Brain microvascular endothelial cell (primary cell): ENCODE measurements at regions not wholly inside any gene's neighbourhood (a gene's known extent, or its start where the extent isn't known, plus 50 kb on each side); places are given as distances from the start of the nearest gene placed in this dataset.

Experiments used
- DNase-seq: peaks from one replicate; pipeline ENCODE4 v3.0.0-alpha.2; 2020
- H3K27ac ChIP-seq: fragments of 250-450 bp; sonication (Bioruptor Pico); 2 replicates; pipeline ENCODE4 v1.5.1; 2020; ENCODE audit warnings: mild to moderate bottlenecking, moderate library complexity
- H3K27me3 ChIP-seq: fragments of 250-450 bp; sonication (Bioruptor Pico); replicated peaks from 2 replicates; pipeline ENCODE4 v1.5.1; 2020; ENCODE audit warnings: mild to moderate bottlenecking
- H3K36me3 ChIP-seq: fragments of 250-450 bp; sonication (Bioruptor Pico); replicated peaks from 2 replicates; pipeline ENCODE4 v1.5.1; 2020; ENCODE audit warnings: mild to moderate bottlenecking
- H3K4me3 ChIP-seq: 2 replicates; pipeline ENCODE4 v1.5.1; 2011; ENCODE audit warnings: low read depth, mild to moderate bottlenecking, control low read depth, low read length, moderate library complexity
- in situ Hi-C: cut with HindIII; loops from 2 replicates; pipeline ENCODE4 v1.10.0; 2017; ENCODE audit warnings: low sequenced_read_pairs, low pct_ligation_motif_present
- TF ChIP-seq, protein P1 (sequence below): IDR thresholded peaks from 2 replicates; pipeline ENCODE4 v1.5.1; 2011; ENCODE audit warnings: low read depth, mild to moderate bottlenecking, moderate library complexity, low read length, control low read depth, inconsistent platforms; ENCODE audit errors: missing control alignments

DNA sequence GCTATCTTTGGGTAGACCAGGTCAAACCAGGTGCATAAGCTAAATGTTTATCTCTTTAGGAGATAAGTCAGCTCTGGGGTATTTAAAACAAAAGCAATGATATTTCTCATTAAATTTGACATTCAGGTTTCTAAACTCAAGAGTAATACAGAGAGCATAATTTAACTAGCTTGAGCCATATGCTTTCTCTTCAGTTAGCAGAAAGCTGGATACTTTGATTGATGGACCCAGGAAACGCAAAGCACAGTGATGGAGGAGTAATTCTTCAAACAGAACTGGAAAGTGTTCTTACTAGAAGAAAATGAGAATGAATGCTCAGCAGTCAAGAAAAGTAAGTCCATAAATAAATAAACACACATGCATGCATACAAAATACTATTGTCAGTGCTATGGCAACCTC, 885.7 kb upstream of the RAG2 start:
- H3K27ac ChIP-seq = no peak overlapping the region
- in situ Hi-C loops = no loop called here
- no peaks in the 10 kb centered on the region for H3K36me3 ChIP-seq
- DNase-seq = no peak
- no peaks in the 10 kb centered on the region for H3K27me3 ChIP-seq
- TF ChIP-seq, protein P1, sequence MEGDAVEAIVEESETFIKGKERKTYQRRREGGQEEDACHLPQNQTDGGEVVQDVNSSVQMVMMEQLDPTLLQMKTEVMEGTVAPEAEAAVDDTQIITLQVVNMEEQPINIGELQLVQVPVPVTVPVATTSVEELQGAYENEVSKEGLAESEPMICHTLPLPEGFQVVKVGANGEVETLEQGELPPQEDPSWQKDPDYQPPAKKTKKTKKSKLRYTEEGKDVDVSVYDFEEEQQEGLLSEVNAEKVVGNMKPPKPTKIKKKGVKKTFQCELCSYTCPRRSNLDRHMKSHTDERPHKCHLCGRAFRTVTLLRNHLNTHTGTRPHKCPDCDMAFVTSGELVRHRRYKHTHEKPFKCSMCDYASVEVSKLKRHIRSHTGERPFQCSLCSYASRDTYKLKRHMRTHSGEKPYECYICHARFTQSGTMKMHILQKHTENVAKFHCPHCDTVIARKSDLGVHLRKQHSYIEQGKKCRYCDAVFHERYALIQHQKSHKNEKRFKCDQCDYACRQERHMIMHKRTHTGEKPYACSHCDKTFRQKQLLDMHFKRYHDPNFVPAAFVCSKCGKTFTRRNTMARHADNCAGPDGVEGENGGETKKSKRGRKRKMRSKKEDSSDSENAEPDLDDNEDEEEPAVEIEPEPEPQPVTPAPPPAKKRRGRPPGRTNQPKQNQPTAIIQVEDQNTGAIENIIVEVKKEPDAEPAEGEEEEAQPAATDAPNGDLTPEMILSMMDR = no peak
- no peak overlapping the region for H3K4me3 ChIP-seq

DNA sequence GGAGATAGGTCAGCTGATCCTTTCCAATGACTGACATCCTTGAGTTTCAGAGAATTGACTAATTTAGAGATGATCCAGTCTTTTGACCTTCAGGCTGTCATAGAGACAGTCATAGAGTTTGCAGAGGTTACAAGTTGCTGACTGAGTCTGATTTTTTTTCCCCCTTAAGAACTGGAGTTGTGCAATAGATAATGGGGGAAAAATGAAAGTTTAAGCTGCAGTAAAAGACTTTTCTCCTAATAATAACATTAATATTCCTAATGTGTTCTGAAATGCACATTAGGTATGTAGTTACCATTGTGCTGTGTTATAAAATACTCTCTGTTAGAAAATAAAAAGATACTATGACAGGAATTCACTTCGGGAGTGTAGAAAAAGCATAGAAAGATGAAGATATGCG, 876.9 kb upstream of the RAG2 start:
- Histone ChIP-seq H3K36me3 (no peaks in the 10 kb centered on the region), H3K27me3 (no peaks in the 10 kb centered on the region), H3K27ac (no peak overlapping the region), H3K4me3 (no peak overlapping the region)
- in situ Hi-C loops = no loop called here
- TF ChIP-seq, protein P1 = no peak
- no peak for DNase-seq

DNA sequence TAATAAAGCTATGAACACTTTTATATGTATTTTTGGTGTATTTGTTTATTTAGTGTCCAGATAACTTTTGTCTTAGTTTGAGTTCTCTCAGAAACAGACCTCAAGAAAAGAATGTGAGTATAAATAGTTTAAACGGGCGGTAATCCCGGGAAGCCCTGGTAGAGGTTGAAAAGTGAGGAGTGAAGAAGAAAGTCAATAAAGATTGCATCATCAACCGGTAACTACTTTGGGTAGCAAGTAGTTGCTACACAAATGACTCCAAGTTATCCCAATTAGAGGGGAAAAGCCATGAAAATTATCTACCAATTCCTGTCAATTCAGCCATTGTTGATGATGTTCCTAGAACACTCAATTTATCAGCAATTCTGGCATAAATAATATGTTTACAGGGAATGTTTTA, 870.3 kb upstream of the RAG2 start:
- in situ Hi-C loops = no loop called here
- Histone ChIP-seq H3K4me3 (no peak overlapping the region), H3K27me3 (no peaks in the 10 kb centered on the region), H3K27ac (no peak overlapping the region), H3K36me3 (no peaks in the 10 kb centered on the region)
- no peak for DNase-seq
- TF ChIP-seq, protein P1 = no peak

DNA sequence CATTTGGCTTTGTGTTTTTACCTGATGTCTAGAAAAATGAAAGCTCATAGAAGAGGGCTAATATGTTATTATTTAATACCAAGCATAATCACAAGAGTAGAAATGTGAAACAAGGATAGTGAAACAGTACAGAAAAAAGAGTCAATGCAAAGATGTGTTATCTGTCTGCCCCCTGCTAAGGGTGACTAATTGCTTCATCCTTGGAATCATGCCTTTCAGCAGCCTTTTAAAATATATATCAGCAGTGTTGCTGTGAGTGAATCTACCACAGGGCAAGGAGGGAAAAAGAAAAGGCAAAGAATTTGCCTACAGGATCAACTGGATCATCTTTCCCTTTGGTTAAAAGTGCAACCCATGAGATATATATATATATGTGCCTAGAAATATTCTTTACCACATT, 867.2 kb upstream of the RAG2 start:
- Histone ChIP-seq H3K27me3 (no peaks in the 10 kb centered on the region), H3K36me3 (no peaks in the 10 kb centered on the region), H3K27ac (no peak overlapping the region), H3K4me3 (no peak overlapping the region)
- TF ChIP-seq, protein P1 = no peak
- DNase-seq = peak; percentile 60
- in situ Hi-C loops = no loop called here

DNA sequence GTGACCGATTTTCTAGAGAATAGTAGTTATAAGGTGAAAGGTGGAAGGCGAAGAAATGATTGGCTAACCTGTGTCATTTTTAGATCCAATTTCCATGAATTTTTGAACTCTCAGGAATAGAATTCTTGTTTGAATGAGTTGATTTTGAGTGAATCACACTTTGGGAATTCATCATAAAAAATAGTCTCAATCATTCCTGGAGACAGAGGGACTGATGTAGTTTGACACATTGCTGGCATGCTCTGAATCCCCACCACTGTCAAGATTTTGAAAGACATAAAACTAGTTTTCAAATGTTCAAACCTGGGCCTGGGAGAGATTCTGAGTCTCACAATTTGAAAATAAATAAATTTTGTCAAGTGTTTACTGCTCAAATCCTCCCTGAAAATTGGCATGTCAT, 861.4 kb upstream of the RAG2 start:
- Histone ChIP-seq H3K36me3 (no peaks in the 10 kb centered on the region), H3K27me3 (no peaks in the 10 kb centered on the region), H3K4me3 (no peak overlapping the region), H3K27ac (no peak overlapping the region)
- in situ Hi-C loops = no loop called here
- TF ChIP-seq, protein P1 = no peak
- no peak for DNase-seq

DNA sequence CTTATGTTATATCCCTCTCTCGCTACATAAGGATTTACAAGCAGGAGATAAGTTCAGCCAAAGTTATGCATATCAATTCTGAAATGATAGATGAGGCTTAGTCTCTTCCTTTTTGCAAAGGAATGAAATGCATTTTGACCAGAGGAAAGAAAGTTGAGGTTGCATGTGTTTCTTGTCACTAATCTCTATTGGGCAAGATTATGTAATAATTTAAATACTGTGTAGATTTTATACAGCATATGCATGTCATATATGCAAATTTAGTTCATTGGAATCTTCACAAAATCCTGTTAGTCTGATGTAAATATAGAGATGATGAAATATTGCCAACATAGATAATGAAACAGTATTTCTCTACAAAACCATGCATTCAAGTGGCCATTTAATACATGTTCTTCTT, 858.7 kb upstream of the RAG2 start:
- Histone ChIP-seq H3K27me3 (no peaks in the 10 kb centered on the region), H3K36me3 (no peaks in the 10 kb centered on the region), H3K4me3 (no peak overlapping the region), H3K27ac (no peak overlapping the region)
- no peak for DNase-seq
- in situ Hi-C loops = no loop called here
- TF ChIP-seq, protein P1 = no peak
